OCI-LY1 (cell line): ENCODE measurements at regions not wholly inside any gene's neighbourhood (a gene's known extent, or its start where the extent isn't known, plus 50 kb on each side); places are given as distances from the start of the nearest gene placed in this dataset.

ENCODE experiments used
- H2AFZ ChIP-seq: fragments of 200-600 bp; sonication (generic), shearing (Covaris generic); 2 replicates; pipeline ENCODE4 v1.6.0; 2014; ENCODE audit warnings: antibody characterized with exemption, mild to moderate bottlenecking, low read length
- H3F3A ChIP-seq: fragments of 200-600 bp; sonication (generic), shearing (Covaris generic); 2 replicates; pipeline ENCODE4 v1.6.0; 2014; ENCODE audit warnings: mild to moderate bottlenecking, antibody characterized with exemption, low read length, moderate library complexity; ENCODE audit not compliant: insufficient read depth
- H3K27ac ChIP-seq: fragments of 200-600 bp; sonication (generic); 2 replicates; pipeline ENCODE4 v1.5.1; 2014; ENCODE audit warnings: low read length, mixed run types, mild to moderate bottlenecking, low read depth; ENCODE audit not compliant: poor library complexity, severe bottlenecking
- H3K27me3 ChIP-seq: fragments of 200-600 bp; sonication (generic); 2 replicates; pipeline ENCODE4 v1.6.0; 2014; ENCODE audit warnings: antibody characterized with exemption, mild to moderate bottlenecking, low read length, moderate library complexity; ENCODE audit not compliant: insufficient read depth
- H3K36me3 ChIP-seq: fragments of 200-600 bp; sonication (generic); 2 replicates; pipeline ENCODE4 v1.6.1; 2014; ENCODE audit warnings: mild to moderate bottlenecking, antibody characterized with exemption, low read length, moderate library complexity, mixed read lengths; ENCODE audit not compliant: insufficient read depth
- H3K4me1 ChIP-seq: fragments of 200-600 bp; sonication (generic); 2 replicates; pipeline ENCODE4 v1.5.1; 2014; ENCODE audit warnings: mild to moderate bottlenecking, low read length, moderate library complexity; ENCODE audit not compliant: insufficient read depth, severe bottlenecking
- H3K4me2 ChIP-seq: fragments of 200-600 bp; sonication (generic), shearing (Covaris generic); 2 replicates; pipeline ENCODE4 v1.6.1; 2014; ENCODE audit warnings: low read length
- H3K4me3 ChIP-seq: fragments of 200-600 bp; sonication (generic); 2 replicates; pipeline ENCODE4 v1.5.1; 2014; ENCODE audit warnings: low read length, low read depth, mild to moderate bottlenecking, mixed read lengths; ENCODE audit not compliant: poor library complexity, severe bottlenecking
- H3K79me2 ChIP-seq: fragments of 200-600 bp; shearing (Covaris generic); 2 replicates; pipeline ENCODE4 v1.6.1; 2016; ENCODE audit warnings: mixed run types, low read length, mixed read lengths; ENCODE audit not compliant: insufficient read depth
- H3K9ac ChIP-seq: fragments of 200-600 bp; sonication (generic), shearing (Covaris generic); 2 replicates; pipeline ENCODE4 v1.6.1; 2014; ENCODE audit warnings: mild to moderate bottlenecking, low read length, mixed read lengths
- H3K9me2 ChIP-seq: fragments of 200-600 bp; sonication (generic), shearing (Covaris generic); 2 replicates; pipeline ENCODE4 v1.6.1; 2014; ENCODE audit warnings: low read depth, mild to moderate bottlenecking, low read length, mixed read lengths
- H3K9me3 ChIP-seq: fragments of 200-600 bp; shearing (Covaris generic); 2 replicates; pipeline ENCODE4 v1.6.1; 2014; ENCODE audit warnings: low read length, mixed read lengths
- H4K20me1 ChIP-seq: fragments of 200-600 bp; sonication (generic), shearing (Covaris generic); 2 replicates; pipeline ENCODE4 v1.6.0; 2016; ENCODE audit warnings: mild to moderate bottlenecking, low read length; ENCODE audit not compliant: insufficient read depth
- CTCF ChIP-seq: fragments of 200-600 bp; sonication (generic), shearing (Covaris generic); IDR thresholded peaks from 2 replicates; pipeline ENCODE4 v1.5.1; 2017; ENCODE audit warnings: mild to moderate bottlenecking, antibody characterized with exemption, low read length, moderate library complexity, mixed read lengths
- EZH2 ChIP-seq: fragments of 200-600 bp; sonication (generic), shearing (Covaris generic); IDR thresholded peaks from 2 replicates; pipeline ENCODE4 v1.8.0; 2017; ENCODE audit warnings: borderline replicate concordance, mixed run types, mild to moderate bottlenecking, antibody characterized with exemption, low read length, moderate library complexity, mixed read lengths

GRCh38 chr18:42583283-42583731, 532.2 kb downstream of the RIT2 start:
- H3K27ac ChIP-seq = no peak overlapping the region
- no peaks in the 10 kb centered on the region for H3K4me1 ChIP-seq
- H4K20me1 ChIP-seq = no peaks in the 10 kb centered on the region
- no peak overlapping the region for H2AFZ ChIP-seq
- H3K27me3 ChIP-seq = no peaks in the 10 kb centered on the region
- TF ChIP-seq EZH2 = no peak
- TF ChIP-seq CTCF = no peak
- no peak overlapping the region for H3K4me3 ChIP-seq
- no peaks in the 10 kb centered on the region for H3K36me3 ChIP-seq
- H3K9ac ChIP-seq = no peak overlapping the region
- H3K4me2 ChIP-seq = no peak overlapping the region
- H3K9me3 ChIP-seq = no peaks in the 10 kb centered on the region
- no peaks in the 10 kb centered on the region for H3K79me2 ChIP-seq
- no peaks in the 10 kb centered on the region for H3F3A ChIP-seq
- no peaks in the 10 kb centered on the region for H3K9me2 ChIP-seq

- Histone ChIP-seq H3K4me3 (no peak overlapping the region), H3K27ac (no peak overlapping the region), H3K9me2 (no peaks in the 10 kb centered on the region), H3K9me3 (no peaks in the 10 kb centered on the region), H3K36me3 (no peaks in the 10 kb centered on the region), H3K4me2 (no peak overlapping the region), H2AFZ (no peak overlapping the region), H3K27me3 (no peaks in the 10 kb centered on the region), H3K4me1 (no peaks in the 10 kb centered on the region), H4K20me1 (no peaks in the 10 kb centered on the region), H3K9ac (no peak overlapping the region), H3K79me2 (no peaks in the 10 kb centered on the region), H3F3A (no peaks in the 10 kb centered on the region)
- TF ChIP-seq EZH2 (no peak), CTCF (no peak)
These were observed 528.9 kb downstream of the RIT2 start for GRCh38 chr18:42586601-42587000.

GRCh38 chr18:42588786-42589185, 526.7 kb downstream of the RIT2 start:
- Histone ChIP-seq H3K27me3 (no peaks in the 10 kb centered on the region), H4K20me1 (no peaks in the 10 kb centered on the region), H3K36me3 (no peaks in the 10 kb centered on the region), H3K9ac (no peak overlapping the region), H3K4me3 (no peak overlapping the region), H3K9me2 (no peaks in the 10 kb centered on the region), H3K27ac (no peak overlapping the region), H3K4me2 (no peak overlapping the region), H3F3A (no peaks in the 10 kb centered on the region), H2AFZ (no peak overlapping the region), H3K9me3 (no peaks in the 10 kb centered on the region), H3K4me1 (no peaks in the 10 kb centered on the region), H3K79me2 (no peaks in the 10 kb centered on the region)
- TF ChIP-seq CTCF (no peak), EZH2 (no peak)
